OCI-LY7 (cell line): ENCODE measurements at regions not wholly inside any gene's neighbourhood (a gene's known extent, or its start where the extent isn't known, plus 50 kb on each side); places are given as distances from the start of the nearest gene placed in this dataset.

Experiments
- EZH2phosphoT487 ChIP-seq: fragments of 200-600 bp; sonication (generic); IDR thresholded peaks from 2 replicates; pipeline ENCODE4 v1.6.1; 2018; ENCODE audit warnings: low read depth, borderline replicate concordance, mild to moderate bottlenecking, mixed run types, antibody characterized with exemption, low read length, moderate library complexity, mixed read lengths
- TF ChIP-seq, protein P1 (sequence below): fragments of 200-600 bp; sonication (generic); conservative IDR thresholded peaks from 2 replicates; pipeline ENCODE4 v1.5.1; 2014; ENCODE audit warnings: mild to moderate bottlenecking, antibody characterized with exemption, low read length, moderate library complexity, mixed read lengths

DNA sequence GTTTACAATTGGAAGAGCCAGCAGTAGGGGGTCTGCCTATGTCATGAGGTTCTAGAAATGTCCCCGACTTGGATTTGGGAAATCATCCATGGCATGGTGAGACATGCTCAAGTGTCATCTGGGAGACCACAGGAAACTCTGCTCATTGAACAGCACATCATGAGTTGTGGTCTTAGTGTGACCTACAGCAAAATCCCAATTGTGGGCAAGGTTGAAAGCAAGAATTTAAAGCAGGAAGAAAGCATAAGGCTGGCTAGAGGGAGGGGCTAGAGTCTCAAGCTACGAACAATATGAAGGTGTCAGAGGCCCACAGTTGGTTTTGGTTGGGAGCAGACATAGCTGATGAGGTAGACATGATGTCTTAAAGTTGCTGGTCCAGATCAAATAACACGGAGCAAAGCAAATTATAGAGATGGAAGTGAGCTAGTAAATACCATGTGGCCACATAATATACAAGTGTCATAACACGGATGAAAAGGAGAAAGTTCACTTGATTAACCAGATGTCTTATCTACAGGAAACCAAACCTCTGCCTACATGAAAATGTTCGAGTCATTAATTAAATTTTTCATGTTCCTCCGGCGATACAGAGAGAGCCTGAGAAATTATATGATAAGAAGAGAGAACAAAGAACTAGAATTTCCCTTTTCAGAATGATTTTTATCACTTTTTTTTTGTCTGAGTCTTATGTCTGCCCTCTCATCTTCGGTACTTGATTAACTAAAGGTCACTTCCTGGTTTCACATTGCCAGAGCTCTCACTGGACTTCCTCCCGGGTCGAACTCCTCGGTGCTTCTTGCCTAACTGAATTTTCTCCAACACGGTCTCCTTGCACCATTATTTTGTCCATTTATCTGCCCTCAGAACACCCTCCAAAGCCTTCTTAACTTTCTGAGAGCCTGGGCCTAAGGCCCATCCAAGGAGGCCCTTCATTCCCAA, 67.5 kb upstream of the DUSP10 start:
- TF ChIP-seq, protein P1, sequence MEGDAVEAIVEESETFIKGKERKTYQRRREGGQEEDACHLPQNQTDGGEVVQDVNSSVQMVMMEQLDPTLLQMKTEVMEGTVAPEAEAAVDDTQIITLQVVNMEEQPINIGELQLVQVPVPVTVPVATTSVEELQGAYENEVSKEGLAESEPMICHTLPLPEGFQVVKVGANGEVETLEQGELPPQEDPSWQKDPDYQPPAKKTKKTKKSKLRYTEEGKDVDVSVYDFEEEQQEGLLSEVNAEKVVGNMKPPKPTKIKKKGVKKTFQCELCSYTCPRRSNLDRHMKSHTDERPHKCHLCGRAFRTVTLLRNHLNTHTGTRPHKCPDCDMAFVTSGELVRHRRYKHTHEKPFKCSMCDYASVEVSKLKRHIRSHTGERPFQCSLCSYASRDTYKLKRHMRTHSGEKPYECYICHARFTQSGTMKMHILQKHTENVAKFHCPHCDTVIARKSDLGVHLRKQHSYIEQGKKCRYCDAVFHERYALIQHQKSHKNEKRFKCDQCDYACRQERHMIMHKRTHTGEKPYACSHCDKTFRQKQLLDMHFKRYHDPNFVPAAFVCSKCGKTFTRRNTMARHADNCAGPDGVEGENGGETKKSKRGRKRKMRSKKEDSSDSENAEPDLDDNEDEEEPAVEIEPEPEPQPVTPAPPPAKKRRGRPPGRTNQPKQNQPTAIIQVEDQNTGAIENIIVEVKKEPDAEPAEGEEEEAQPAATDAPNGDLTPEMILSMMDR, result no peak
- no peak for TF ChIP-seq EZH2phosphoT487
